IMR-90 (cell line): ENCODE measurements at regions not wholly inside any gene's neighbourhood (a gene's known extent, or its start where the extent isn't known, plus 50 kb on each side); places are given as distances from the start of the nearest gene placed in this dataset.

Experiments
- BHLHE40 ChIP-seq: fragments of 150-350 bp; IDR thresholded peaks from 2 replicates; pipeline ENCODE4 v1.6.1; 2016; ENCODE audit warnings: mild to moderate bottlenecking, low read depth, low read length
- CTCF ChIP-seq: conservative IDR thresholded peaks from 2 replicates; pipeline ENCODE4 v1.5.1; 2012; ENCODE audit warnings: mild to moderate bottlenecking, low read depth, low read length, improper control_type of control experiment
- ELK1 ChIP-seq: fragments of 150-350 bp; IDR thresholded peaks from 2 replicates; pipeline ENCODE4 v1.6.1; 2016; ENCODE audit warnings: low read depth, mild to moderate bottlenecking, low read length, moderate library complexity, borderline replicate concordance
- FOS ChIP-seq: fragments of 150-350 bp; IDR thresholded peaks from 2 replicates; pipeline ENCODE4 v1.6.1; 2016; ENCODE audit warnings: low read depth, low read length
- MAFK ChIP-seq: IDR thresholded peaks from 2 replicates; pipeline ENCODE4 v1.6.1; 2012; ENCODE audit warnings: low read depth, low read length, improper control_type of control experiment
- POLR2A ChIP-seq: IDR thresholded peaks from 2 replicates; pipeline ENCODE4 v1.6.1; 2012; ENCODE audit warnings: mild to moderate bottlenecking, low read depth, low read length
- RFX5 ChIP-seq: IDR thresholded peaks from 2 replicates; pipeline ENCODE4 v1.8.0; 2012; ENCODE audit warnings: low read depth, mild to moderate bottlenecking, low read length, moderate library complexity
- SMC3 ChIP-seq: fragments of 150-350 bp; IDR thresholded peaks from 2 replicates; pipeline ENCODE4 v1.6.1; 2016; ENCODE audit warnings: low read depth, mild to moderate bottlenecking, antibody characterized with exemption, low read length, moderate library complexity
- TF ChIP-seq, protein P1 (sequence below): fragments of 150-350 bp; IDR thresholded peaks from 2 replicates; pipeline ENCODE4 v1.6.1; 2017; ENCODE audit warnings: mild to moderate bottlenecking, antibody characterized with exemption, low read length, low read depth

DNA sequence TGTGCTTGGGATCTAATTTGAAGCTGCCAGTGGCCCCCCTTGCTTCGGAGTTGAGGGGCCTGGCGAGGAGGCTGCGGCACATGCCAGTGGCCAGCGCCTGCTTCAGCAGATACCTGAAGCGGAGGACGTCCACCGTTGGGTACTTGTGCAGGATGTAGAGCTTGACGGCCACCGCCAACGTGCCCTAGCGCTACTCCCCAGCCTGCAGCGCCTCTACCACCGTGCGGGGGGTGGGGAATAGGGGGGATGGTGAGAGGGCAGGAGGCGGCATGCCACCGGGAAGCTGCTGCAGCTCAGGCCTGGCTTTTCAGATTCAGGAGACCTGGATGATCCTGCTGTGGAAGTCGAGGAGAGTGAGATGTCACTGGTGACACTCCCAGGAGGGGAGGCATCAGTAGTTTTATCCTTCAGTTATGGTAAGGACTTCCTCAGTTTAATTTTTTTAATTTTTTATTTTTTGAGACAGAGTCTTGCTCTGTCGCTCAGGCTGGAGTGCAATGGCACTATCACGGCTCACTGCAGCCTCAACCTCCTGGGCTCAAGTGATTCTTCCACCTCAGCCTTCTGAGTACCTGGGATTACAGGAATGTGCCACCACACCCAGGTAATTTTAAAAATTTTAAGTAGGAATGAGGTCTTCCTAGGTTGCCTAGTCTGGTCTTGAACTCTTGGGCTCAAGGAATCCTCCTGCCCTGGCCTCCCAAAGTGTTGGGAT lies 150.6 kb upstream of the FRMD4B start:
- no peak for TF ChIP-seq CTCF
- TF ChIP-seq FOS: no peak
- TF ChIP-seq POLR2A: no peak
- TF ChIP-seq, protein P1, sequence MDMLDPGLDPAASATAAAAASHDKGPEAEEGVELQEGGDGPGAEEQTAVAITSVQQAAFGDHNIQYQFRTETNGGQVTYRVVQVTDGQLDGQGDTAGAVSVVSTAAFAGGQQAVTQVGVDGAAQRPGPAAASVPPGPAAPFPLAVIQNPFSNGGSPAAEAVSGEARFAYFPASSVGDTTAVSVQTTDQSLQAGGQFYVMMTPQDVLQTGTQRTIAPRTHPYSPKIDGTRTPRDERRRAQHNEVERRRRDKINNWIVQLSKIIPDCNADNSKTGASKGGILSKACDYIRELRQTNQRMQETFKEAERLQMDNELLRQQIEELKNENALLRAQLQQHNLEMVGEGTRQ: no peak
- no peak for TF ChIP-seq RFX5
- no peak for TF ChIP-seq ELK1
- TF ChIP-seq SMC3: no peak
- TF ChIP-seq BHLHE40: no peak
- no peak for TF ChIP-seq MAFK
